T-helper 2 cell (primary cell): ENCODE measurements at regions not wholly inside any gene's neighbourhood (a gene's known extent, or its start where the extent isn't known, plus 50 kb on each side); places are given as distances from the start of the nearest gene placed in this dataset.

ENCODE experiments used
- DNase-seq, 5 experiments: peaks; one replicate each; pipeline versions ENCODE4 v3.0.0 to v3.0.0-alpha.2; 2012 to 2022

DNA sequence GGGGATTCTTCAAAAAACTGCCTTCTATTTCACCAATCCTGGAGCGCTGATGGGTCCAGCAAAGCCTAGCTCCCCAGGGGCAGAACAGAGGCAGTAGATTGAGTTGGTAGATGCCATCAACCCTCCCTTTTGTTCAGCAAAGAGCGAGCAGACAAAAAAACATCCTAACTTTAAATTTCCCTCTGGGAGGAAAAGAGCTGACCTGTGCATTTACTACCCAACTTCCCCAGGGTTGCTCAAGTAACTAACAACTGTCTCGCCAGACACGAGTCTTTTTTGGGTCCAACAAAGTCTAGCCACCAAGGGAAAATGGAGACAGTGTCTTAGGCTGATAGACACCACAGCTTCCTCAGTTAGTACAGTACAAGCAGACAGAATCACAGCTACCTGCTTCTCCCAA, 476.3 kb upstream of the GRIA1 start:
- no peak for DNase-seq

- no peak for DNase-seq
These were observed 472.3 kb upstream of the GRIA1 start for GRCh38 chr5:153018121-153018520.

GRCh38 chr5:153030755-153031725, 459.4 kb upstream of the GRIA1 start:
- no peak for DNase-seq

DNA sequence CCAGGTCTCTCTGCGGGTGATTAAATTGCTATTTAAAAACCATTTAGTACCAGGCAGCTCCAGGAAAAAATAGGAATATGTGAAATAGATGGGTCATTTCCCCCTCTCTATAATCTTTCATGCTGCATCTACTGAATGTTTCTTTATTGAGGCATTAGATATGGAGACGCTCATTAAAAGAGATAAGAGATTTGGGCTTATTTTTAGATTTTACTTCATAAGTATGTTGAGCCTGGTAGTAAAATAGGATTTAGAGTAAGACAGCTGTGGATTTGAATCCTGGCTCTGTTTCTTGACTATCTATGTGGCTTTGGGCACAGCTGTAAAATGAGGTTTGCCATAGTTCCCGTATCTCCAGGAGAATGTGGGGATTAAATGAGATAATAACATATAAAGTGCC, 451.0 kb upstream of the GRIA1 start:
- DNase-seq: no peak

DNA sequence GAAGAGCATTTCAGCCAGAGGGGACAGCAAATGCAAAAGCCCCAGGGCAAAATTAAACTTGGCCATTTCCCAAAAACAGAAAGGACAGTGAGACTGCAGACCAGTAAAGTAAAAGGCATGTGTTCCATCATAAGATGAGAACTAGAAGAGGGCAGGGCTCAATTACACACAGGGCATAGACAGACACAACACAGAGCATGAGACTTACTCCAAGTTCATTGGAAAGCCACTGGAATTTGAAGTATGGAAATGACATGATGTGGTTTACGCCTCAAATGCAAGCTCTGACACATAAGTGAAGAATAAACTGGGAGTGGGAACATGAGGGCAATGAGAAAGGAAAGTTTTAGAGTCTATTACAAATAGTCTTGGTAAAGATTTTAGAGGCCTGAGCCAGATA, 446.6 kb upstream of the GRIA1 start:
- DNase-seq: no peak

DNA sequence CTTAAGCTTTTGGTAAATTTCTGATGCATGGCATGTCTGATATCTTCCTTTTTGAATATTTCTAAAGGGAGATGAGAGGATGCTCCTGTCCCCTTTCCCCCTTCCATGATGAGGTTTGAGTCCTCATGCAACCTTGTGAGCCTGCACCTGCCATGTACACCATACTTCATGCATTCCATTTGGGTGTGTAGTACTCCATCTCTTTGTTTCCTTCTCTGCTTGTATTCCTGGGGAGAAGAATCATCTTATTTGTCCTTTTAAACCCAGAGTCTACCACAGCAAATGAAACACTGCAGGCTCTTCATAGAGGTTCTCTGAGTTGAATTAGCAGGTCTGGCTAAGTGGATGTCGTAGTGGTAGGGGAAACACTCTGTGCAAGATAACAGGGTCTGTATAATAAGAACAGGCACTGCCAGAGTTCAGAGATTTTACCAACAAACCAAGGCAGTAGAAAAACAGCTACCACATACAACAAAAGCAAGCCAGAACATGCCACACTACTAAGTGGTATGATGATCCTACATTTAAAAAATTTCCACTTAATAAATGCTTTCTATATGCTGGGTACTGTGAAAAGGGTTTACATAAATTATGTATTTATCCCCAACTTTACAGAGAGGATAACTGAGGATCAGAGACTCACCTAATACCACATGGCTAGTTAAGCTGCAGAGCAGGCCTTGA, 439.8 kb upstream of the GRIA1 start:
- DNase-seq: no peak

DNA sequence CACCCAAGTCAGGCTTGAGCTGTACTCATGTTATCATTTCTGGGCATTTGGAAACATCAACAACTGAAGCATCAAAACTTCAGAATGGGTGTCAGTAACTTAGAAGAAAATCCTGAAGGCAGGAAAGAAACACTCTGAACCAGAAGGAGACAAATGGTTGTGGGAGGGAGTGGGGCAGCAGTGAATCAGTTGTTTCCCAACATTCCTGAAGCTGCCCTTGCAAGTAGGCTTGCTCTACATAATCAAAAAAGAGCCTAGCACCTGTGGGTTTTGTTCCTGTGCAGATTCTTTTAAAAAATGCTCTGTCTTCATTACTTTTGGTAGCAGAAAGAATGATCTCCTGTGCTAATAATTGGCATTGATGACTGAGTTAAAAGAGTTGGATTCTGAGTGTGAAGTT, 424.2 kb upstream of the GRIA1 start:
- DNase-seq: no peak

DNA sequence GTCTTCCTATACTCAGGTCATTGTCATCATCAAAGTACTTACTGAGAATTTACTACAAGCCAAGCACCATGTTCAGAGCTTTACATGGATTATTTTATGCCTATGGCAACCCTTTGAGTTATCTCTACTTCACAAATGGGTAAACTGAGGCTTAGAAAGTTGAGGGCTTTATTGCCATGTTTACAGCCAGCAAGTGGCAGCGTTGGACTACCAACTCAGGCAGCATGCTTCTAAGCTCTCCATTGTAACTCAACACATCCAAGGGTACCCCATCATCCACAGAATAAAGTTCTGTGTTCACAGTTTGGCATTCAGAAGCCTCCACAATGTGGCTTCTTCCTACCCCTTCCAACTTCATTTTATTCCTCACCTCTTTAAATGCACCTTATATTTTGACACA, 422.6 kb upstream of the GRIA1 start:
- no peak for DNase-seq

DNA sequence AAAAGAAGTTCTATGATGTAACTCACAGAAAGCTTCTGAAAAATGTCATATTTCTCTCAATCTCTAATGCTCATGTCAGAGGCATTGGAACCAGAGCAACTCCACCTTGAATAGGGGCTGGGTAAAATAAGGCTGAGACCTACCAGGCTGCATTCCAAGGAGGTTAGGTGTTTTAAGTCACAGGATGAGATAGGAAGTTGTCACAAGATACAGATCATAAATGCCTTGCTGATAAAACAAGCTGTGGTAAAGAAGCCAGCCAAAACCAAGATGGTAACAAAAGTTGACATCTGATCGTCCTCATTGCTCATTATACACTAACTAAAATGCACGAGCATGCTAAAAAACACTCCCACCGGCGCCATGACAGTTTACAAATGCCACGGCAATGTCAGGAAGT, 411.1 kb upstream of the GRIA1 start:
- DNase-seq: no peak

GRCh38 chr5:153080940-153081339, 409.5 kb upstream of the GRIA1 start:
- no peak for DNase-seq

DNA sequence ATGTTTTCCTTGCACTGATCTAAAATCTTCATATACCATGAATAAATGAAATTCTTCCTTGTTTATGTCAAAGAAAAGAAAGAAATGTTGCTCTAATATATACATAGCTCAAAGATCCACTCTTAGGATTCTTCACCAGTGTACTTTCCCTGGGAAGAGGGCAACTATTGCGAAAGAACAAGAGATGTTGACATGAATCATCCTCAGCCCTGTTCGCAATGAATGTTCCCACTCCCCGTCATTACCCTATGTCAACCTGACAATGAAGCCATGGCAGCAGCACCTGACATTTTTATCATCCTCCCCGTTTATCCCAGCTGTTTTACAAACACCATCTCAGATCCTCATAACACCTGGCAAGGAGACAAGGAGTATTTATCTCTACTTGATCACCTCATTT, 409.1 kb upstream of the GRIA1 start:
- DNase-seq: no peak

DNA sequence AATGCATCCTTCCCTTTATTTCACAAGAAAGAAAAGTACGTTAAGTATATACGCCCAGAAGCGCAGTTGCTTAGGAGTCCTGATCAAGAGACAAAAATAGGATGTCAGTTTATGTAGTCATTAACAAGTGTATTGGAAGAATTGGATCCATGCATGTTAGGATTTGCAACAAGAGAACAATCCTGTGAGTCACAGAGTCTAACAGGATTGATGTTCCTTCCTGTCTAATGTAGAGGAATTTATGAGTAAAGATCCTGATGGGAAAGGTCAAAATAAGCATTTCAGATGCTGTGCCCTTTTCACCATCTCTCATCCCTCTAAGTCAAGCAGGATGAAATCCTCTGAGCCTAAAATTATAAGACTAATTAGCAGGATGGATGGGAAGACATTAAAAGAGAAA, 406.0 kb upstream of the GRIA1 start:
- no peak for DNase-seq

DNA sequence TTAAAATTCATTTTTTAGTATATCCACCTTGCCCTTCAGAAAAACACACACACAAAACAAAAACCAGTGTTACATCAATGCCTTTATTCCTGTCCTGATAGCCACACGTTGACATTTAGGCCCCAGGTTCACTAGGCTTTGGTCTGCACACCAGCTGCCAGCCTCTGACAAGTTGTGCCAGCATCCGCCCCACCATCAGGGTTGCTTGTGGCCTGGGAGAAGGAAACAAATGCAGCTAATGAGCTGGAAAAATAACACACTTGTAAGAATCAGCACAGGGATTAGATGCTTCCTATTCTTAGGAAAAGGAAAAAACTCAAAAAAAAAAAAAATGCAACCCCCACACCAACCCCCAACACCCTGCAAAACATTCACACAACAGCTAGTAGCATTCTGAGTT, 404.0 kb upstream of the GRIA1 start:
- DNase-seq: no peak

DNA sequence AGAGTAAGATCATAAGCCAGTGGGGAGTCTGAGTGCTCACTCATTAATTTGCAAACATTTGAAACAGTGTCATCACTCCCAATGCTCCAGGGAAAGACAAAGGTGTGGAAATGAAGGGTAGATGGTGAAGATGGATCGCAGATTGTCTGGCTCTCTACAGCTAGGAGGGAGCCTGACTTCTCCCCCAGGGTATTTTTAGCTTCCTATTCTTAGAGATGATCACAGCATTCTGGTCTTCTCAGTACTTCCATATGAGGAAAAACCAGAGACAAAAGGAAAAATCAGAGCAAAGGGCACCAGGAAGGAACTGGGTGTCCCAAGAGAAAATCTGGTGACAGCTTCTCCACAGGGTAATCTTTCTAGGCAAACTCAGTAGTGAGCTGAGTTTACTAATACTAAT, 401.9 kb upstream of the GRIA1 start:
- no peak for DNase-seq

GRCh38 chr5:153094333-153094732, 396.1 kb upstream of the GRIA1 start:
- no peak for DNase-seq

- no peak for DNase-seq
These were observed 394.1 kb upstream of the GRIA1 start for GRCh38 chr5:153096381-153096780.

- no peak for DNase-seq
These were observed 391.1 kb upstream of the GRIA1 start for GRCh38 chr5:153099328-153099727.

DNA sequence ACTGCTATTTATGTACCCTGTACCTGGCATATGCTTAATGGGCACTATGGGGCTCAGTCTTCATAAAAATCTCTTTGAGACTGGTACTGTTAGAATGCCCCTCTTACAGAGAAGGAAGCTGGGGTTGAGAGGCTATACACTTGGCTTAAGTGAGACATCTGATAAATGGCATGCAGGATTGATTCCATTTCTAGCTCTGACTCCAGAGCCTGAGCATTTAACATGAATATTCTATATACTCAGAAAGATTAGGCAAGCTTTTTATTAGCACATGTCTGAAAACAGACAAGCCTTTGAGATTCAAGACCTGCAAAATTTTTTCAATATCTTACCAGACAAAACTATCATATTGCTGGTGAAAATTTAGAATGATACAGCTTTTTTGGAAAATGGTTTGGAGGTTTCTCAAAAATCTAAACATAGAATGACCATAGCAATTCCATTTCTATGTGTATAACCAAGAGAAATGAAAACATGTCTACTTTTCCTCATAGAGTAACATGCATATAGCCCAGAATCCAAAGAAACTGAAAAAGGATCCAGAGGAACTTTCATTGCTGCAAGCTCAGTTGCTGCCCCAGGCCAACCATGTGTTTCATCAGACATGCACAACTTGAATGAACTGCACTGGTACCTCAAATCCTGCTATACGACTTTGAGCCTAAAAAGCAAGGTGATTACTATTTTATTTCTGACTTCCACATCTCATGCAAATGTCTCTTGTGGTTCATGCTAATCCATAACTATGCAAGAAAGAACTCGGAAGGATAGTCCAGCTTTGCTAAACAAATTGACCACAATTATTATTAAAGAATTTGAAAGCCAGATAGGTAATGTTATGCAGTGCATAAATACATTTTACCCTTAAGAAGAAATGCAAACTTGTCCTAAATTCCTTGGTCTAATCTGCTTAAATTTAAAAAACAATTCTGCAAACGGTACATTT, 389.0 kb upstream of the GRIA1 start:
- DNase-seq: no peak

DNA sequence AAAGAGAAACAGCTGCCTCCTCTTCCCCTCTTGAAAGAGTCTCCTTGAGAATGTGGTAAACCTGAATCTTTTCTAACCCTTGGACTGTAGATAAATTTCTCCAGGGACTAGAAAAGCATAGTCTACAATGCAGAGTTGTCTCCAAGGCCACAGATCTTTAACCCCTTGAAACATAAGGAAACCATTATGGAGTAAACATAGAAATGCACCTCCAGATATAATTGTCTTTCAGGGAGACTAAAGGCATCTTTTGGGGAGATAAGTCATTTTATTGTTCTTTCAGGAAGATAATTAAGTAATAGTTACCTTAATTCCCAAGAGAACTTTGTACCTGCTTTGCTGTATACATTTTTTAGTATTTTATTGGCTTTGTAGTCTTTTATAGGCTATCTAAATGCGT, 373.6 kb upstream of the GRIA1 start:
- DNase-seq: no peak

- no peak for DNase-seq
These were observed 372.5 kb upstream of the GRIA1 start for GRCh38 chr5:153118018-153118417.

GRCh38 chr5:153122403-153122802, 368.1 kb upstream of the GRIA1 start:
- DNase-seq: no peak

GRCh38 chr5:153130296-153130695, 360.2 kb upstream of the GRIA1 start:
- DNase-seq: no peak

DNA sequence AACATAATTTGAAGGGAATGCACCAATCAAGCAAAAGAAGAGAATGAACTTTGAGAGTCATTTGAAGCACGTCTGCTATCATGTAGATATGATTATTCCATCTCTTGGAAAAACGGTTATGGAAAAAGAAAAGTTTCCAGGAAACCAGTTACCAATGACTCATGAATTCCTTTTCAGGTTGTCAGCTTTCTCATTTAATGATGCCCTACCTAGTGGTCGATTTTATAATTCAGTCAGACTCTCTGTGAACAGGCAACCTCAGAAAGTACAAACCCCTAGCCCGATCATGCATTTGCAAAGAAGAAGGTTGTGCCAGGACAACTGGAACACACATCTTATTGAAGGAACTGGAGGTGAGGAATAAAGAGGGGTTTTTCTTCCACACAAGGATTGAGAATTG, 355.1 kb upstream of the GRIA1 start:
- DNase-seq: no peak
